ENCODE measurements at regions not wholly inside any gene's neighbourhood (a gene's known extent, or its start where the extent isn't known, plus 50 kb on each side); places are given as distances from the start of the nearest gene placed in this dataset.

GRCh38 chrX:114087543-114087942 is 496.3 kb upstream of the HTR2C start:
- TF ChIP-seq CTCF (IDR thresholded peaks at IDR 0.05; ENCODE audit: low read length): no peak
- no peak for TF ChIP-seq EZH2 (IDR thresholded peaks at IDR 0.05; ENCODE audit: borderline replicate concordance, low read length)

All from OCI-LY1 (cell line).